HepG2 (cell line): ENCODE measurements at regions not wholly inside any gene's neighbourhood (a gene's known extent, or its start where the extent isn't known, plus 50 kb on each side); places are given as distances from the start of the nearest gene placed in this dataset.

ENCODE experiments used
- CTCF ChIP-seq: sonication (generic); formaldehyde crosslinking; IDR thresholded peaks from 2 replicates; pipeline ENCODE4 v1.5.0; 2020; ENCODE audit warnings: mild to moderate bottlenecking, missing genetic modification reagents, moderate library complexity
- FOXA3 ChIP-seq: IDR thresholded peaks from 2 replicates; pipeline ENCODE4 v1.6.1; 2016; ENCODE audit warnings: missing genetic modification reagents, missing compliant biosample characterization
- GRHL1 ChIP-seq: sonication (generic); formaldehyde crosslinking; conservative IDR thresholded peaks from 2 replicates; pipeline ENCODE4 v1.8.0; 2022; ENCODE audit warnings: missing genetic modification reagents
- MLLT10 ChIP-seq: sonication (generic); formaldehyde crosslinking; IDR thresholded peaks from 2 replicates; pipeline ENCODE4 v1.4.0; 2020; ENCODE audit warnings: missing genetic modification reagents
- TAF1 ChIP-seq: sonication (generic); formaldehyde crosslinking; IDR thresholded peaks from 2 replicates; pipeline ENCODE4 v1.4.0; 2020; ENCODE audit warnings: missing genetic modification reagents
- ZFP82 ChIP-seq: sonication (generic); formaldehyde crosslinking; IDR thresholded peaks from 2 replicates; pipeline ENCODE4 v1.5.1; 2020; ENCODE audit warnings: mild to moderate bottlenecking, missing genetic modification reagents, borderline replicate concordance
- ZNF770 ChIP-seq: sonication (generic); formaldehyde crosslinking; IDR thresholded peaks from 2 replicates; pipeline ENCODE4 v1.5.0; 2020; ENCODE audit warnings: mild to moderate bottlenecking, missing genetic modification reagents
- ZNF792 ChIP-seq: IDR thresholded peaks from 2 replicates; pipeline ENCODE4 v1.6.1; 2016

- TF ChIP-seq GRHL1 (no peak), MLLT10 (CRISPR knock-in tag) (no peak), FOXA3 (CRISPR knock-in tag) (no peak), ZFP82 (no peak), ZNF770 (no peak), CTCF (CRISPR knock-in tag) (no peak), ZNF792 (CRISPR knock-in tag) (no peak), TAF1 (CRISPR knock-in tag) (no peak)
These were observed 208.8 kb downstream of the COX18 start for GRCh38 chr4:72860766-72861165.
